GM12874 (cell line): ENCODE measurements at regions not wholly inside any gene's neighbourhood (a gene's known extent, or its start where the extent isn't known, plus 50 kb on each side); places are given as distances from the start of the nearest gene placed in this dataset.

Source experiments
- CTCF ChIP-seq: IDR thresholded peaks from 2 replicates; pipeline ENCODE4 v1.5.1; 2011; ENCODE audit warnings: low read depth, mild to moderate bottlenecking, control low read depth, low read length, moderate library complexity; ENCODE audit not compliant: insufficient read depth

- TF ChIP-seq CTCF, result no peak
These were observed 1179.7 kb upstream of the ADGRL3 start for GRCh38 chr4:60020389-60020788.

- no peak for TF ChIP-seq CTCF
These were observed 1166.3 kb upstream of the ADGRL3 start for GRCh38 chr4:60033826-60034225.

GRCh38 chr4:60034361-60034760 lies 1165.8 kb upstream of the ADGRL3 start:
- no peak for TF ChIP-seq CTCF

- TF ChIP-seq CTCF, result no peak
These were observed 1160.2 kb upstream of the ADGRL3 start for GRCh38 chr4:60039908-60040307.

- no peak for TF ChIP-seq CTCF
These were observed 1157.9 kb upstream of the ADGRL3 start for GRCh38 chr4:60042231-60042652.

GRCh38 chr4:60042941-60043340 lies 1157.2 kb upstream of the ADGRL3 start:
- TF ChIP-seq CTCF, result no peak

GRCh38 chr4:60078984-60079383 lies 1121.1 kb upstream of the ADGRL3 start:
- TF ChIP-seq CTCF, result no peak

- no peak for TF ChIP-seq CTCF
These were observed 1118.3 kb upstream of the ADGRL3 start for GRCh38 chr4:60081839-60082238.
